ENCODE measurements at regions not wholly inside any gene's neighbourhood (a gene's known extent, or its start where the extent isn't known, plus 50 kb on each side); places are given as distances from the start of the nearest gene placed in this dataset.
"Not testable (repeated sequence)": the region's sequence is repeated elsewhere in the genome, so short reads cannot be mapped to it uniquely, and the experiment has no call there.

DNA sequence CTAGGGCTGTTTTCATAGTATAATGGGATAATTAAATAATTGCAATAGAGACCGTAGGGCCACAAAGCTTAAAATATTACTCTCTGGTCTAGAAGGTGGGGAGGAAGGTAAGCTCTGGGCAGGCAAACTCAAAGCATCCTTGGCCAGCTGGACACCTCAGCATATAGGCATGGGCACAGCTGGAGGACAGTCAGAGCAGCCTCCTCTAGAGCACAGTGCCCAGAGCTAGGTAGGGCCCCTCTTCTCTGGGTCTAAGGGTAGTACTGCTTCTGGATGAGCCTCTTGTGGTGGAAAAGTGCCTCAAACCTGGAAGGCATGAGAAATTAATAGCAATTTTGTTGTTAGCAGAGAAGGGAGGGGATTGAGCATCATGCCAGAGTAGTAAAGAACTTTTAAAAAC, 116.9 kb upstream of the FOXN2 start:
- DNase-seq = no peak

DNA sequence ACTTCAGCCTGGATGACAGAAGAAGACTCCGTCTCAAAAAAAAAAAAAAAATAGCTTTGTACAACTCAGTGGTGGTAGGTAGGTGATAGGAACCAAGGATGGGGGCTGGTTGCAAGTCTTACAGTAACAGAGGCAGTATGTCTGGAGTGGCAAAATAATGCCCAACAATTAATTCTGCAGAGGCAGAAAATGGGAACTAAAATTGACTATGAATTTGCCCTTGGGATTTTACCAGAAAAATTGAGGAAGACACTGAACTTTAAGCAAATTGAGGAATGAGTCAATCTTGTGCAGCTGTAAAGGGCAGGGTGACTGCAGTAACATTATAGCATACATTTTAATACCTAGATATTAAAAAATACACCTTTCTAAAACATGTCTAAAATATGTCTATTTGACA, 116.1 kb upstream of the FOXN2 start:
- peak; percentile 86 for DNase-seq

DNA sequence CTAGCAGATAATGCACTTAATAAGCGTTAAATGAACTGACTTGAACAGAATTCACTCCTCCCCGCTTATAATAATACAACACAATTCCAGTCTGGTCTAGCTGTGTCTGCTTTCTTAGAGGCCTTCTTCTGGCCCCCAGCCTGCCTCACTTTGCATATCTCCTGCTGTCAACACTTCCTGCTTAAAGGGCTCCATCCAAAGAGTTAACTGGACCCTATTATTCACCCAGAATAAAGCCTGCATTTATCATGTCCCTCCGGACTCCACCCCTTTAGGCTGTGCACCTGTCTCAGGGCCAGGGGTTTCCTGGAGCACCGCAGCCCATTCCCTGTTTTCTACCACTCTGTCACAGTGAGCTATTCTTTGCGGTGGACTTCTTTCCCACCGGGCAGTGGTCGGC, 115.4 kb upstream of the FOXN2 start:
- no peak for DNase-seq

DNA sequence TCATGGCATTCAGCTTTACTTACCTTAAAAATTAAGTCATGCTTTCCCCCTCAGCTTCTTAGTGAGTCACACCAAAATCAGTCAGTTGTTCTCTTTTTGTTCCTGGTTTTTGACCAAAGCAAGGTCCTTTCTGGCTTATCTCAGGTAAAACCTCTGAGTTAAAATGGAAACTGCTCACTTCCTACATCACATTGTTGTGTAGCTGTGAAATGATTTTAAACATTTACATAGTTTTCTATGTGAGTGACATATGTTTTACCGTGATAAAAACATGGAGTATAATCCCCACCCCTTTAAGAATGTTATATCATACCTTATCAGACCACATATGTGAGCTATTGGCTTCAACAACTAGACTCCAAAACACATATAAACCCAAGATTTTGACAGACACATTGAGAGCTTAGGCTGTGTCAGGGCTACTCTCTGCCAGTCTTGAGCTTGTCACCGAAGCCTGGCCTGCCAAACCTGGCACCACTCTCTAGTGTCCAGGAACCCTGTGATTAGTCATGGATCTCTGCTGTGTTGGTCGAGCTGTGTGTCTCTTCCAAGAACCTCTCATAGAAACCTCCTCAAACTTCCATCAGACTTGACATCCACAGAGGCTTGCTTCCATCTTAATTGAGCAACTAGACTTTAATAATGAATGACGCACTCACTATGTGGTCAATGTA, 113.7 kb upstream of the FOXN2 start:
- DNase-seq = no peak

DNA sequence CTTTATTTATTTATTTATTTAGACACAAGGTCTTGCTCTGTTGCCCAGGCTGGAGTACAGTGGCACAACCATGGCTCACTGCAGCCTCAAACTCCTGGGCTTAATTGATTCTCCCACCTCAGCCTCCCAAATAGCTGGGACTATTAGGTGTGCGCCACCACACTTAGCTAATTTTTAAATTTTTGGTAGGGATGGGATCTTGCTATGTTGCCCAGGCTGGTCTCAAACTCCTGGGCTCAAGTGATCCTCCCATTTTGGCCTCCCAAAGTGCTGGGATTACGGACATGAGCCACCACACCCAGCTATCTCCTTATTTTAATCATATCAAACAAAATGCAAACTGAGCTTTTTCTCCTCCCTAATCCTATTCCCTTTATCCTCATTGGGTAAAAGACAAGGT, 113.0 kb upstream of the FOXN2 start:
- DNase-seq = not testable (repeated sequence)

DNA sequence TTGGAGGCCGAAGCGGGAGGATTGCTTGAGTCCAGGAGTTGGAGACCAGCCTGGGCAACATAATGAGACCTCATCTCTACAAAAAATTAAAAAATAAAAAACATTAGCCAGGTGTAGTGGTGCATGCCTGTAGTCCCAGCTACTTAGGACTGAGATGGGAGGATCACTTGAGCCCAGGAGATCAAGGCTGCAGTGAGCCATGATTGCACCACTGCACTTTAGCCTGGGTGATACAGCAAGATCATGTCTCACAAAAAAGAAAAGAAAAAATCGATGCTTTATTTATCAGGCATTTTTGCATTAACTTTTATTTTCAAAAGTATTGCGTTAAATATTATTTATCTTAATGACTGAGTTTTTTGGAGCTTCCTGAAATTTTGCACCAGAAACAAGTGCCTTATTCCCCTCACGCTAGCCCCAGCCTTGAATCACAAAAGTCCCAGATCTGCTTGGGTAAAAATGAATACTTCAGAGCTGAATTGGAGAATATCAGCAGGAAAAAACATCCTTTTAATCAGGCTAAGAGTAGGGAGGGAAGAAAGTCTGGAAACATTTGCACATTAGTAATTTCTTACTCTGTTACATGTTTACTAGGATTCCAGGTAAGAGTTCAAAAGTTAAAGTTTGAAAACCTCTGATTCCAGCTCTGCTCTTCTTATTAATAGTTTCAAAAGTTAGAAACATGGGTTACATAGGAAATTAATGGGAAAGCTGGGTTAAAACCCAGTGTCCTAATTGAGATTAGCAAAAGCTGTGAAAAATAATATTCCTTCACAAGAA, 111.4 kb upstream of the FOXN2 start:
- DNase-seq = no peak

DNA sequence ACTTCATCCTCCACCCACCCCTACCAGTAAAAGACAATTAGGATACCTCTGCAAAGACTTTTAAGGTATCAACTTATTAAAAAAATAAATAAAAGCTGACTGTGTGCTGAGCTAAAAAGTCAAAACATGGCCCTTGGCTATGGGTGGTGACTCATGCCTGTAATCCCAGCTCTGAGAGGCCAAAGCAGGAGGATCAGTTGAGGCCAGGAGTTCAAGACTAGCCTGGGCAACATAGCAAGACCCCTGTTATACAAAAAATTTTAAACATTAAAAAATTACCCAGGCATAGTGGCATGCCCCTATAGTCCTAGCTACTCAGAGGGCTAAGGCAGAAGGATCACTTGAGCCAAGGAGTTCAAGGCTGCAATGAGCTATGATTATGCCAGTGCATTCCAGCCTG, 110.8 kb upstream of the FOXN2 start:
- DNase-seq = no peak

DNA sequence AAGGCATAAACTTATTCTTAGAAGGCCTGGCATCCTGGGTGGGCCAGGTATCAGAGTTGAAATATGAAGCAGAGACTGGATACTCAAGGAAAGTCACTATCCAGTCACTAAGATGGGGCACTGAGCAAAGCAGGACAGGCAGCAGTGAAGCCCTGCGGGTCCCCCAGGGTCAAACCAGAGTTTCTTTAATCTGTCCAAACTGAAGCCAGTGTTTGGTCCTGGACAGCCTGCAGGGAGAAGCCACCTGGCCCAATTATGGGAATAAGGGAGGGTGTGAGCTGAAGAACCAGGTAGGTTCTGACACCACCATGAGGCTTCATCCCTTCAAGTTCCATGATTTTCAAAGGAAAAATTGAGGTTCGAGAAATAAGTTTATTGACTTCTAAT, 109.7 kb upstream of the FOXN2 start:
- DNase-seq = no peak

DNA sequence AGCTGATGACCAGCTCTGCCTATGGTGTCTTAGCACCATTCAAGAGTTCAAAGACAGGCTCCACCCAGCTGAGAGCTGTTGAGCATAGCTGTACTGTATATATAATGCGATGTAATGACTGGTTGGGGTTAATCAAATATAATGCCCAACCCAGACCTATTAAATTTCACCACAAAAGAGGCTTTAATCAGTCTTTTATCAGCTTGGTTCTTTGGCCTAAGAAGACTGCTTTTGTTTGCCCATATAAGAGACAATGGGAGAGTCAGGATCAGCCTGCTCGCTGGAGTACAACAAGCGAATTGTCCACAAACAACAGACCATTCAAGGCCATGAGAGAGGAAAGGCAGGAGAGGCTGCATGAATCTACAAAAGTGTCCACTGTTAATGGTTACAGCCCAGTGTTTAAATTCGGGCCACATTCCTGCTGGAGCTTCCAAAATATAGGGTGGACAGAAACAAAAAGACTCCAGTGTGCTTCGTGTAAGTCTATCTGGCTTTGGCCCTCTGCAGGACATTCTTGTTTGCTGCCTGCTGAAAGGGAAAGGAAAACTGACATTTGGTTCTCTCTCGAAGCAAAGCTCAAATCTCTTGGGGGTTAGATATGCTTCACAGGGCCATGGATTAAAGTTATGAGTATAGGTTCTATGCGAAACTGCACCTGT, 109.2 kb upstream of the FOXN2 start:
- peak; percentile 65 for DNase-seq

DNA sequence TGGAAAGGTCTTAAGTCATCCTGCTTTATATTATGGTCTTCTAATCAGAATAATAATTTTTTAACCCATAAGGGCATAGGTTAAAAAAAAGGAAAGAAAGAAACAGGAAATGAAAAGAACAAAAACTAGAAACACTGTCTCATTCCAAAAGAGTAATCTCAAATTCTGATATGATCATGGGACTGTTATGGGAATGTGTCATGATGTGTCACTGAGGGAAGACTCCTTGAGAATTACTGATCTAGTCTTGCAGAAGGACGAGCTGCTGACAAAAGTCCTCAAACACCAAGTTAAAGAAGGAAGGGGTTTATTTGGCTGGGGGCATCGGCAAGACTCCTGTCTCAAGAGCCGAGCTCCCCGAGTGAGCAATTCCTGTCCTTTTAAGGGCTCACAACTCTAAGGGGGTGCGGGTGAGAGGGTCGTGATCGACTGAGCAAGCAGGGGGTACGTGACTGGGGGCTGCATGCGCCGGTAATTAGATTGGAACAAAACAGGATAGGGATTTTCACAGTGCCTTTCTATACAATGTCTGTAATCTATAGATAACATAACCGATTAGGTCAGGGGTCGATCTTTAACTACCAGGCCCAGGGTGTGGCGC, 108.3 kb upstream of the FOXN2 start:
- peak; percentile 77 for DNase-seq

DNA sequence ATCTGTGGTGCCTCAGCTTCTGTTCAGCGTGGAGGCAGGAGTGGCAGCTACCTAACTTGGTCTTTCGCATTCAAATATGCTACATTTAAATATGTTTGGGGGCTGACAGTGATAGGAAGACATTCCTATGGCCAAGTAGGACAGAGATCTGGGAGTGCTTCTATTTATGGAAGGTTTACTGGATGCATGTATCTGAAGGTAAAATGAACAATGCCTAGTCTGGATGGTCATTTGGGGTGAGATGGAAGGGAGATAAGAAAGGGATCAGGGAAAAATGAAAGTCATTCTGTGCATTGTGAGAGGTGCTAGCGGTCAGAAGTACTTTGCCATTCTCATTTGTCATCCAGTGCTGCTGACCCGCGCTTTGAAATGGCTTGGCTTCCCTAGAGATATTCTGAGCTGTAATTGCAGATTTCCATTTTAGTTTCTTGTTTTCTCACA, 107.3 kb upstream of the FOXN2 start:
- DNase-seq = no peak

DNA sequence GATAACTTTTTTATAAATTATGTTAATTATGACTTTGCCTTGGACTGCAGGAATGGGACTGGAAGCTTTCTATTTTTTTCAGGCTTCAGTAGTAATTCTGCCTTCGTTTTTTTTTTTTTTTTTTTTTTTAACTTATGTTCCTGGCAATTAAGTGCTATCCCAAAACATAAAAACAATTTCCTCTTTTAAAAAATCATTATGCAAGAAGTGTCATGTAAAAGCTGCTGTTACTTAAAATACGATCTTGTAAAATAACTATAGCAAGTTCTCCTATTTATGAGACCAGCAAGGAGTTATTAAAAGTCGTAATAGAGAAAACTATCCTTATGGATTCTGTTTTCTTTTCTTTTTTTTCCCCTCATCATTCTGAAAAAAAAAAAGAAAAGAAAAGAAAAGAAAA, 106.6 kb upstream of the FOXN2 start:
- DNase-seq = peak; percentile 63

DNA sequence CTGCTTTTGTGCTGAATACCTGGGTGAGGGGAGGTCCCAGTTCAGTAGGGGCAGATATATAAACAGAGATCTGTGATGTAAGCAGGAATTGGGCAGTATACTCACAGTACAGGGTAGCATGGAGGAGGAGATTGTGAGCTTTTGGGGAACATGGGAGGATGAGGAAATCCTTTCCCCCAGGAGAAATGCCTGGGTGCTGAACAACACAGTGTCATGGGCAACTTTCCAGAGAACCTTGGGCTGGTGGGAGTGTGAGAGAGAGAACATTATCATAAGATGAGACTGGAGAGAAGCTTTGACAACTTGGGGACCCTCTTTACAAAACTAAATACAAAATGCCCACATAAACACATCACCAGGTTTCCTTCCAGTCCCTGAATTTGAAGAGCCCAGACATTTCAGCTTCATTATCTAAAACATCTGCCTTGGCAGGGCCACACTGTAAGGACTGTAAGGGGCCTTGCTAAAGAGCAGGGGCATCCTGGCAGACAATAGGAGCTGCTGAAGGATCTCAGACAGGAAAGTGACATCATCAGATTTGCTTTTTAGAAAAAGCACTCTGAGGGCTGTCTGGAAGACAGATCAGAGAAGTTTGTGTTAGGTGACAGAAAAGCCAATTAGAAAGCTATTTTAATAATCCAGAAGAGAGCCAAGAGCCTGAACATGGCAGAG, 105.1 kb upstream of the FOXN2 start:
- DNase-seq = peak; percentile 41

DNA sequence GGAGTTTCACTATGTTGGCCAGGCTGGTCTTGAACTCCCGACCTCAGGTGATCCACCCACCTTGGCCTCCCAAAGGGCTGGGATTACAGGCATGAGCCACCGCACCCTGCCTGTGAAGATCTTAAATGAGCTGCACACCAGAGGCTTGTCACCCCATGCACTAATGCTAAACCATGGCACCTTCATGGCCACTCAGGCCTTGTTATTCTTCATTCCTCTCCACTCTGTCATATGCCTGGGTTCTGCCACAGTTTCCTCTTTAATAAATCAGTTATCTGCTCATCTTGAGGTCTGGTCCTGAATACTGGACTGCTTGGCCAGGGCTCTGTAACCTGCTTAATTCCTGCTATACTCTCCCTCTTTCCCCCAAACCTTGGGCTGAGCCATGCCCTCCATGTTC, 104.3 kb upstream of the FOXN2 start:
- DNase-seq = no peak

DNA sequence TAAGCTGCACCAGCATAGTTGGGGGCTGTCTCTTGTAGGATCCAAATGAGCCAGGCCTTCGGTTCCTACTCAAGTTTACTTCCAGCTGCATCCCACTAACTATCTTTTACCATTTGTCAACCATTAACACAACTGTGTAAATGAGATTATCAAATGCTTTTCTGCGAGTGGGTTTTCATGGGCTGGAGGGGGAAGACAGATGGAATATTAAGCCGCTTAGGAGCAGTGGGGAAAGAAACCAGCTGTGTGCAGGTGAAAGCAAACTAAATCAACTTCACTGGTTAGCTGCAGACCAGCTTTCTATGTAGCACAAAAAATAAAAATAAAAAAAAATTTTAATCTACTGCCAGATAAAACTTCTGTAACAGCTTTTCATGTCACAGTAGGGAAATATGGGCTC, 100.8 kb upstream of the FOXN2 start:
- no peak for DNase-seq

DNA sequence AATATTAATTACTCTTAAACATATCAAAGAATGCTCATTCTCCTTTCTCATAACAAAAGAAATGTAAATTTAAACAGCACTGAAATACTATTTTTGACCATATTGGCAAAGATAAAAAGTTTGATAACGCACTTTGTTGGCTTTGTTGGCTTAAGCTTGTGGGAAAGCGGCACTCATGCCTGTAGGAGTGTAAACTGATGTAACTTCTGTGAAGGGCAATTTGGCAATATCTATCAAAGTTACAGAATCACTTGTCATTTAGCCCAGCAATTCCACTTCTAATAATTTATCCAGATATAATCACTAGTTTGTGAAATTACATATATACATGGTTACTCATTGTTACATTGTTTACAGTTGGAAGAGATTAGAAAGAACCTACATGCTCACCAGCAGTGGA, 96.3 kb upstream of the FOXN2 start:
- DNase-seq = peak; percentile 69

DNA sequence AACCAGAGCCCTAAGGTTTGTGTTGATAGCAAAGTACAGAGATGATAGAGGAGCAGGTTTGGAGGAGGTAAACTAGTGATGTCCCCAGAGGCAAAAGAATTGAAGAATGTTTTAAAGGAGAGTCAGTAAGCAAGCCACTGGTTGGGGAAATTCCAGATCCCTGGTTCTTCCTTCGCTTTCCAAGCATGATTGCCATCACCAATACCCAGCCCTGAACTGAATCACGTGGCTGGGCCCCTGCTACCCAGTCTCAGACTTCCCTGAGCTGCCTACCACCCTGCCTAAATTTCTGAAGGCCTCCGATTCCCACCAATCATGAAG, 95.3 kb upstream of the FOXN2 start:
- no peak for DNase-seq

DNA sequence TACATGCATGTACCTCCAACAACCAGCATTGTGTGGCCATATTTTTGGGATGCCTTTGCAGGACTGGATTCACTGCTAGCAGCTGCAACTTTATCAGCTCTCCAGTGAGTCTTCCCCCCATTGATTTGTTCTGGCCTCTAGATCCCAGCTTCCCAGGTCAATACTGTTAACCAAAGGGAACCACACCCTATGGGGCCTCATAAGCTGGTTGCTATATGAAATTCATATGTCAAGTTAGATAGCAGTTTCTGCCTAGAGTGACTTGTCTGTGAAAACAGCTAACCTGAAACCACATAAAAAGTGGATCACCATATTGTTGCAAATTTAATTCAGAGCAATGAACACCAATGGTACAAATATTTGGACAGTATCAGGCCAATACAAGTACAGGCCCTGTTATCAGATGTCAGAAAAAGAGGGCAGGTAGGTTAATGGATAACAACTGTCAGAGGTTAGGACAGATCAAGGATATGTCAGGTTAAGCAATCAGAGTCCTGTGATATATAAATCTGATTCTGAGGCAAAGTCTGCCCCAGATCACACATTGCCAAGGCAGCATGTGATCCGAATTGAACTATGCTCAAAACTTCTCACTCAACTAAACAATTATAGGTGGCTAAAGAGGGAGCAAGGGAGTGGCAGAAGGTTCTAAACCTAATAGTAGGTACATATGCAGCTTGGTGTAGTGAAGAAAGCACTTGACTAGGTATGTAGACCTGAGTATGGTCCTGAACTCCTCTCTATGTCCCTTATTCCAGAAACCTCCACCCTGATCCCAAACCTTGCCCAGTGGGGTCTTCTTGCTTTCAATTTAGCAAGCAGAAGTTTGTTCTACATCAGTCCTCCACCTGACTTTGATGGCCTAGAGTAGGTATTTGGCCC, 94.7 kb upstream of the FOXN2 start:
- no peak for DNase-seq

DNA sequence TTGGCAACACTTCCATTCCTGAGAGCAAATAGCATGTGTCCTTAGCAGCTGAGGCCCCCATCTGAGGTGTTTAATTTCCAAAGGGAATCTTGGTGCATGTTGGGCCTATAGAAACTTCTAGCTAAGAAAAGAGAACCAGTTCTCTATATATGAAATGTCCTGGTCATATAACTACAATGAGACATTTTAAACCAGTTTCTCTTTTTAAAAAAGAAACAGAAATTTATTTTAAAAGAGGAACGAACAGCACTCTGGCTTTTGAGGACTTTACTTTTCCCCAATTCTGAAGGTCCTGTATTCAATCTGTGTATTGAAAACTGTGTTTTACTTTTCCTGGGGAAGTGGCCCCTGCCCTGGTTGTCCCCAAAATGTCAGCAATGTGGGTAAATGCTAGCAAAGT, 94.0 kb upstream of the FOXN2 start:
- peak; percentile 83 for DNase-seq

DNA sequence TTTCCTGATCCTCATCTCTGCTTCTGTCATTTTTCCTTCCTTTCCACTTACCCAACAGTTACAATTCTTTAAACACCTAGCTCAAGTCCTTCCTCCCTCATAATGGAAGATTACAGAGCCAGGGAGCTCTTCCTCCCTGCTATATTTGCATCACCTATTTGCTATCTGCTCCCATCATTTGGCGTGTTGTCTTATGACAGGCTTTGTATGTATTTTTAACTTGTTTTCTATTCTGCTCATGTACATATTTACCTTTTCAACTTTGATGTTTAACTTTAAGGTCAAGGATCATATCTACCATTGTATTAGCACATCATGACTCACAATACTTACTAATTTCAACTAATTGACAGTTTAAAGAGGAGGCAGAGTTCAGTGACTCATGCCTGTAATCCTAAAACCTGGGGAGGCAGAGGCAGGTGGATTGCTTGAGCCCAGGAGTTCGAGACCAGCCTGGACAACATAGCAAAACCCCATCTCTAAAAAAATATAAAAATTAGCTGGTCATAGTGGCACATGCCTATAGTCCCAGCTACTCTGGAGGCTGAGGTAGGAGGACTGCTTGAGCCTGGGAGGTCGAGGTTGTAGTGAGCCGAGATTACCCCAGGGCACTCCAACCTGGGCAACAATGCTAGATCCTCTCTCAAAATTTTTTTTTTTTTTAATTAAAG, 92.5 kb upstream of the FOXN2 start:
- no peak for DNase-seq

DNA sequence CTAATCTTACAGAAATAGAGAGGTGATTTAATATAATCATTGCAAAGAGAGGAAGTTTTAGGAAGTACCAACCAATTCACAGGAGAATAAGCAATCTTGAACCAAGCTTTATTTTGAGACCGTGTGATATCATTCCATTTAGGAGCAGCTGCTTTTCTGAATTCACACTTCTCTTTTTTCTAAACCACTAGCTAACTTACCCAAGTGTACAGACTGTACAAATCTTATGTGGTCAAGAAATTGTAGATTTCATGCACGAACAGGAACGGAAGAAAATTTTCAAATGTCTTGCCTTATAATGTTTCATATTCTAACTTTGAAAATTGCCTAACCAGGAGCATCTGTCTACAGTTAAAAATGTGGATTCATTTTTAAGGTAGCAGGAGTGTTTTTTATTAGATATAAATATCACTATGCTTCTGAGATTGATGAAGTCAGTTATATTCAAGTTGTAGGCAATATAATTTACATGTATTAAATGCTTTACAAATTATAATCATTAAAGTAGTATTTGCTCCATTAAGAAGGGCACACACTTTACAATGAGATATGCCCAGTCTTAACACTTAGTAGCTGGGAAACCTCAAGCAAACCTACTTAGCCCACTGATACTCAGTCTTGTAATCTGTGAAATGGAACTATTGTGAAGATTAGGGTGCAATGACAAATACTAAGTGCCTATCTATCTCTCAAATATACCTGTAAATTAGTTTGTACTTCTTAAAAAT, 86.7 kb upstream of the FOXN2 start:
- DNase-seq = peak; percentile 97

Measured in inflammatory macrophage treated with lipopolysaccharide for 4 hours (primary cell).